HG03469 (cell line): ENCODE measurements at regions not wholly inside any gene's neighbourhood (a gene's known extent, or its start where the extent isn't known, plus 50 kb on each side); places are given as distances from the start of the nearest gene placed in this dataset.

ENCODE experiments used
- ATAC-seq: cut with Tn5 transposase; IDR thresholded peaks from one replicate; pipeline ENCODE4 v1.9.1; 2021; ENCODE audit warnings: mild to moderate bottlenecking, moderate library complexity, moderate number of reproducible peaks; ENCODE audit not compliant: unreplicated experiment

- ATAC-seq: peak; percentile 57
These were observed 95.5 kb upstream of the COL8A1 start for GRCh38 chr3:99542767-99543518.

GRCh38 chr3:99541181-99541580, 97.2 kb upstream of the COL8A1 start:
- ATAC-seq: no peak

GRCh38 chr3:99537416-99537815, 101.0 kb upstream of the COL8A1 start:
- ATAC-seq: no peak

GRCh38 chr3:99536555-99537314, 101.7 kb upstream of the COL8A1 start:
- ATAC-seq: no peak

- ATAC-seq: no peak
These were observed 103.3 kb upstream of the COL8A1 start for GRCh38 chr3:99534951-99535704.

GRCh38 chr3:99532246-99532645, 106.1 kb upstream of the COL8A1 start:
- ATAC-seq: no peak

- no peak for ATAC-seq
These were observed 109.1 kb upstream of the COL8A1 start for GRCh38 chr3:99529265-99529664.

- no peak for ATAC-seq
These were observed 111.5 kb upstream of the COL8A1 start for GRCh38 chr3:99526921-99527320.

GRCh38 chr3:99524559-99524958, 113.8 kb upstream of the COL8A1 start:
- no peak for ATAC-seq

GRCh38 chr3:99523431-99524127, 114.8 kb upstream of the COL8A1 start:
- ATAC-seq: no peak

- ATAC-seq: no peak
These were observed 116.2 kb upstream of the COL8A1 start for GRCh38 chr3:99522147-99522546.

- no peak for ATAC-seq
These were observed 116.8 kb upstream of the COL8A1 start for GRCh38 chr3:99521551-99521950.

- ATAC-seq: no peak
These were observed 117.9 kb upstream of the COL8A1 start for GRCh38 chr3:99520513-99520912.

GRCh38 chr3:99516936-99517335, 121.5 kb upstream of the COL8A1 start:
- ATAC-seq: no peak

GRCh38 chr3:99515891-99516290, 122.5 kb upstream of the COL8A1 start:
- ATAC-seq: no peak

- ATAC-seq: no peak
These were observed 129.2 kb upstream of the COL8A1 start for GRCh38 chr3:99509224-99509623.

GRCh38 chr3:99508191-99508590, 130.2 kb upstream of the COL8A1 start:
- ATAC-seq: no peak

GRCh38 chr3:99505646-99506269, 132.6 kb upstream of the COL8A1 start:
- peak; percentile 100 for ATAC-seq

GRCh38 chr3:99505200-99505599, 133.2 kb upstream of the COL8A1 start:
- no peak for ATAC-seq

- no peak for ATAC-seq
These were observed 134.1 kb upstream of the COL8A1 start for GRCh38 chr3:99504258-99504657.

- no peak for ATAC-seq
These were observed 135.0 kb upstream of the COL8A1 start for GRCh38 chr3:99503350-99503749.
